ENCODE measurements at regions not wholly inside any gene's neighbourhood (a gene's known extent, or its start where the extent isn't known, plus 50 kb on each side); places are given as distances from the start of the nearest gene placed in this dataset.

- DNase-seq (ENCODE audit: low spot score): no peak
These were observed 932.5 kb downstream of the GATA3 start for GRCh38 chr10:8986975-8987374.

DNA sequence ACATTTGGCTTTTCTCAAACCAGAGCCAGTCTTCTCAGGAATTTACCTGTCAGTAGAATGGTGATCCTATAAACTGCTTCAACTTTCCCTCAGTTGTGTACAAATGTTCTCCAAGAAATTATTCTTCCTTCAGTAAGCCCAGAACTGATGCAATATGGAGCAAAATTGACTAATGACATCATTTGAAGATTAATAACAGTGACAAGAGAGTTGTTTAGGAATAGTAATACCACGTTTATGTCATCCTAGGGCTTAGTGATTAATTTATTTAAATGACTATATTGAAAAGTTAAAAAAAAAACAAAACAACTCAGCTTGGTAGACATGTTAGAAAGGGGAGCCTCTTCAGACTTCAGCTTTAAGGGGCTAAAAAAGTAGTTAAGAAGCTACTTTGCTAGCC is 933.2 kb downstream of the GATA3 start:
- no peak for DNase-seq (ENCODE audit: low spot score)

GRCh38 chr10:8990280-8990987 is 935.9 kb downstream of the GATA3 start:
- DNase-seq (ENCODE audit: low spot score): no peak

GRCh38 chr10:8992009-8992408 is 937.5 kb downstream of the GATA3 start:
- DNase-seq (ENCODE audit: low spot score): no peak

- no peak for DNase-seq (ENCODE audit: low spot score)
These were observed 939.4 kb downstream of the GATA3 start for GRCh38 chr10:8993864-8994263.

- DNase-seq (ENCODE audit: low spot score): no peak
These were observed 944.3 kb downstream of the GATA3 start for GRCh38 chr10:8998751-8999150.

DNA sequence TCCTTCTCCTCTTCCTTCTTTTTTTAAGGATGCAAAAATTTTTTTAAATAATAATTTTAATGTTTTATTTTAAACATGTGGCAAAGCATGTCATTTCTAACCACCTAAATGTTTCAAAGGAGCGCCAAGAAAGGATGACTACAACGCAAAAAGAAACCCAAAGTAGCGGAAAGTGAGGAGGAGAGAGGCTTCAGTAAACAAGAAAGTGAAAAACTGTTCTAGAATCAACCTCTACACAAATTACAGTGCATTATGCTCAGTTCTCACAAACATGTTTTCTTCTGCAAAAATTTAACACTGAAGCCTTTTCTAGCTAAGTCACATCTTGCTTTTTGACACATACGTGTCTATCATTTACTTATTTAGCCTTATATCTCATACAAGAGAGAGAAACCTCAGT is 948.6 kb downstream of the GATA3 start:
- no peak for DNase-seq (ENCODE audit: low spot score)

DNA sequence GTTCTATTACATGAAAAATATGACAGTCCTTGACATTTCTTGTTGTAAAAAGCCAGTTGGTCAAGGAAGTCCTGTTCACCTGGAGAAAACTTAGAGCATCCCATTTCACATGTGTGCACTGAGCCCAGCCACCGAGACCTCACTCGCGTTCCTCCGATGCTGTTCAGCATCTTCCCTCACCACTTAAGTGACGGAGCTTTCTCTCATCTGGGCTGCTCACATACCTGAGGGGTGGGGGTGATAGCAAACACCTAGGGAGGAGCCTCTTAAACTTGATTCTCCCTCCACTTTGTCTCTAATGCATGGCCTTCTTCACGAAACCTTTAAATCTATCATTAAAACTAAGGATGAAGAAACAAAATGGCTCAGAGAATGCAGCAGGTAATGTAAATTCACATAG is 950.2 kb downstream of the GATA3 start:
- no peak for DNase-seq (ENCODE audit: low spot score)

DNA sequence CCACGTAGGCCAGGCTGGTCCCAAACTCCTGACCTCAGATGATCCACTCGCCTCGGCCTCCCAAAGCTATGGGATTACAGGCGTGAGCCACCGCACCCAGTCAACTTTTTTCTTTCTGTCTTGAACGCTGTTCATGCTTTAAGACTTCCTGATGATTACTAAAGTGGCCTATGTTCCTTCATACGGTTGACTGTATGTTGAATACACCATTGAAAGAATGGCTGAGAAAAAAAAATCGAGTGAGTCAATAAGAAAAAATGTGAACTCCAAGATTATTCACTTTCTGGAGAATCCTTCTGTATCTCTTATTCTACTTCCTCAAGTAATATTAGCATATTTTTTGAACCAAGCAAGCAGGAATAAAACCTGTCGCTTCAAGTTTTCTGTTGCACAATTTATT is 955.0 kb downstream of the GATA3 start:
- no peak for DNase-seq (ENCODE audit: low spot score)

DNA sequence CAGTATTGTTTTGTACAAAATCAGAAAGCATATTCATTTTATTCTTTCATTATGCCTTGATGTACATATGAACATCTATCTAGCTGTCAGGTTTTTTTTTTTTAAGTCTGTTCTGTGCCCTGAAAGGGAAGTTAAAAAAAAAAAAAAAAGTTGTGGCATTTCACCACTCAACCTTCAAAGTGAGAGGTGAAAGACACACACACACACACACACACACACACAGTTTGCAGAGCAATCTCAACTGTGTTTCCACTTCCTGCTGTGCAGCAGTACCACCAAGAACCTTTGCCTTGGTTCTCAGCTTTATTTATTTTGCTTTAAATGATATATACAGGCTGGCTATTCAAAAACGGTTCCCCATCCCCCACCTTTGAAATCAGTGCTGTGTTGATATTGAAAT is 955.6 kb downstream of the GATA3 start:
- DNase-seq (ENCODE audit: low spot score): no peak

GRCh38 chr10:9010931-9011670 is 956.6 kb downstream of the GATA3 start:
- no peak for DNase-seq (ENCODE audit: low spot score)

GRCh38 chr10:9012312-9012711 is 957.8 kb downstream of the GATA3 start:
- DNase-seq (ENCODE audit: low spot score): no peak

DNA sequence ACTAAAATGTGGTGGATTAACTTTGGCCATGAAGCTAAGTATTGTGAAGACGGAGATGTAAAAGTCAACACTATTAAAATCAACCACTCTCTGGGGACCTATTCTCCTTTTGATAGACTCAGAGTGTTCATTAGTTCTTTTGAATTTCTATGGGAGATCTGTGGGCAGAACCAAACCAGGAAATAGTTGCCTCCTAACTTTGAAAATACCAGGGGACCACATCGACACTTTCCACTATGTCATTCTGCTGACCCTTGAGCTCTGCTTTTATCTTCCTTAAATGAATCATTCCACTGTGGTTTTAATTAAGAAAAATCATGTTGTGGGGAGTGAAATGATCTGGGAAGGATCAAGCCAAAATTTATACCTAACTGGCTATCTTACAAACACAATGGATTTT is 960.5 kb downstream of the GATA3 start:
- no peak for DNase-seq (ENCODE audit: low spot score)

DNA sequence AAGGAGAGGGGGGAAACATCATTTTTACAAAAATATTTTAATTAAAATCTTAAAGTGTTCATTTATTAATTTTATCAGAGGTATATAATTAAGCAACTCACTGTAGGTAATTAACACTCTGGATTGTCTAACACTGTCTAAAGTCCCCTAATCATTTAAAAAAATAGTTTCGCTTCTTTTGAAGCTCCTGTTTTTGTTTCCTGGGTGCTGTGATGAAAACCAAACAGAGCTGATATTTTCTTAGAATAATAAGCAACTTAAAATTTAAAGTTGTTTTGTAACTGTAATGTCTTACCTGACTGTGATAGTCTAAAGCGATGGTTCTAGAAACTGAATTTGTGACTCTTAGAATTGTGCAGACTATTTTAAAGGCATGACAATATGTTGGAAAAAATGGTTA is 961.0 kb downstream of the GATA3 start:
- no peak for DNase-seq (ENCODE audit: low spot score)

DNA sequence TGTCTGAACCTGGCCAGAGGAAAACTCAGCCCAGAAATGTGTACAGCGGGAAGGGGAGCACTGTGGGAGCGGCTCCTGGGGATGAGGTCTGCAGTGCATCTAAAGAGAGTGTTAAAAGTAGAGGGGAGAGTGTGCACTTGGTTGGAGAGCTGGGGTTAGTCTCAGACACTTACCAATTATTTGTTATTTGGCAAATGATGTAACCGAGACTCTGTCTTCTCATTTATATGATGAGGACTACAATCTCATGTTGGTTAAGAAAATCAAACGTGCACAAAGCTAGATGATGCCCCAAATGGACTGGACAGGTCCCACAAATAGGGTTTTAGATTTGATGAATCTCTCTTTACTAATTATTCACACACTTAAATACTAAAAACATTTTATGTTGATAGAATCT is 962.4 kb downstream of the GATA3 start:
- DNase-seq (ENCODE audit: low spot score): no peak

DNA sequence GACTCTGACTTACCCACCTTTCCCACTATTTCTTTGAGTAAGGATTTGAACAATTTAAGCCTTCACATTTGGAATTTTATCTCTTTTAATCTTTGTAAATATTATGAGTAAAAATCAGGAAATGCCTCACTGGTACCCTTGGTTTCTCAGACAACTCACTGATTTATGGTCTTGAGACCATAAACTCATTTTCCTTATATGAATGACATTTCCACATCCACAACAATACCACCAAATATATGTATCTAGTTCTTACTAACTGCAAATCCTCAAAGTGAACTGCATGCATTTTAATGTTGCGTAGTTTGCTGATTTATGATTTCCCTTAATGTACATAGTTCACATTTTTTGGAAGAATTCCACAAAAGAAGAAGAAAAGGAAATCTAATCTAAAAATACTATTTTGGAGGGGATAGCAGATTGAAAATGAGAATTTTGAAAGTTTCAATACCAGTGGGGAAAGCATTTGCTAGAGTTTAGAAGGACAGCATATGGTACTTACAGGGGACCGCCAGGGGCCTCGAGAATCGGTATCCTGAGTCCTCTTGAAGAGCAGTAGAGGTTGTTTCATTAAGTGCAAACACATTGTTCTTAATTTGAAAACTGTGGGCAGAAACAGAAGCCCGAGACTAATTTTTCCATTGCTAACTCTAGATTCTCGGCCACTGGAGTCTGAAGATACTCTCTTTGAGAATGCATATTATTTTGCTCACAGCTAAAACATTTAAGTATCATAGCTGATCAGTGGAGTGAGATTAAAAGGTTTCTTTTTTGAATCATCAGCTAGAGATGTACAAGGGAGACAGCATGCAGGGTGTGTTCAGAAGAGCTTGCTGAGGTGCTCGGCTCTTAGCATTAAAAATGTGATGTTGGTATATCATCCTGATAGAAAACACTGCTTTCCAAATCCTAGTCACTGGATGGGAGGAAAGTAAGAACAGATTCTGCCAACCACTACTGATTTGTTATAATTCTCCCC is 964.0 kb downstream of the GATA3 start:
- no peak for DNase-seq (ENCODE audit: low spot score)

- no peak for DNase-seq (ENCODE audit: low spot score)
These were observed 968.7 kb downstream of the GATA3 start for GRCh38 chr10:9023206-9023605.

- no peak for DNase-seq (ENCODE audit: low spot score)
These were observed 969.7 kb downstream of the GATA3 start for GRCh38 chr10:9024210-9024609.

GRCh38 chr10:9028231-9028630 is 973.7 kb downstream of the GATA3 start:
- DNase-seq (ENCODE audit: low spot score): no peak

- no peak for DNase-seq (ENCODE audit: low spot score)
These were observed 980.9 kb downstream of the GATA3 start for GRCh38 chr10:9035355-9035754.

- DNase-seq (ENCODE audit: low spot score): no peak
These were observed 982.3 kb downstream of the GATA3 start for GRCh38 chr10:9036711-9037204.

DNA sequence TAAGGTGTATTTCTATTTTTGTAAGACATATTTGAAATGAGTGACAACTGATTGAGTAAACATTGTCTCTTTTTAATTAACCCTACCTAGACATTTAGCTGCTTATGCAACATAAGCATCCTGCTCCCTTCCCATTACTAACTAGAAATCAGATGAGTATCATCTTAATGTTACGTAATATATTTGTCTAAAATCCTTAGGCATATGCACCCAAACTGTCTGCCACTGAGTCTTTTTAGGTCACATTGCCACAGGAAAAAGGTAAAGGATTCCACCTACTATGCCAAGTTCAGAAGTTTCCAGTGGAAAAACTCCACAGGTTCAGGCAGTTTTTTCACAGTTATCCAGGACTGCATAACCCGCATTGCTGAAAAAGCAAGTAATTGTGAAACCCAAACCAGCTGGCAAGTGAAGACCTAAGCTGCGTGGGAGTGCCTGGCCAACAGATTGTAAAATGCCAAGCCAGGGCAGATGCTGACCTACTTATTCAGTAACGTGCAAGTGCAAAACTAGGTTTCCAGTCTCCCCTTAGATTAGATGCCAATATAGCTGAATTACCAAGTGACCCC is 983.7 kb downstream of the GATA3 start:
- no peak for DNase-seq (ENCODE audit: low spot score)
